HepG2 (cell line): ENCODE measurements at regions not wholly inside any gene's neighbourhood (a gene's known extent, or its start where the extent isn't known, plus 50 kb on each side); places are given as distances from the start of the nearest gene placed in this dataset.

Source experiments
- ATF7-NPFF ChIP-seq: sonication (generic); formaldehyde crosslinking; IDR thresholded peaks from 2 replicates; pipeline ENCODE4 v1.8.1; 2023; ENCODE audit warnings: mild to moderate bottlenecking, low read depth, missing genetic modification reagents, moderate library complexity
- ETV5 ChIP-seq: IDR thresholded peaks from 2 replicates; pipeline ENCODE4 v1.6.1; 2018; ENCODE audit warnings: missing biosample characterization, missing genetic modification reagents, inconsistent platforms, borderline replicate concordance
- JUN ChIP-seq: sonication (generic); formaldehyde crosslinking; IDR thresholded peaks from 2 replicates; pipeline ENCODE4 v1.4.0; 2020; ENCODE audit warnings: mild to moderate bottlenecking, missing genetic modification reagents
- NR3C1 ChIP-seq: sonication (generic); formaldehyde crosslinking; IDR thresholded peaks from 2 replicates; pipeline ENCODE4 v1.4.0; 2020; ENCODE audit warnings: missing genetic modification reagents
- REXO4 ChIP-seq: sonication (generic); formaldehyde crosslinking; IDR thresholded peaks from 2 replicates; pipeline ENCODE4 v1.8.0; 2022; ENCODE audit warnings: missing genetic modification reagents, mild to moderate bottlenecking, borderline replicate concordance
- RFX5 ChIP-seq: IDR thresholded peaks from 2 replicates; pipeline ENCODE4 v1.6.1; 2011; ENCODE audit warnings: low read depth, low read length, improper control_type of control experiment
- SIN3A ChIP-seq: IDR thresholded peaks from 2 replicates; pipeline ENCODE4 v1.6.1; 2011; ENCODE audit warnings: low read depth, mild to moderate bottlenecking, control low read depth, low read length, borderline replicate concordance
- ZNF75D ChIP-seq: sonication (generic); formaldehyde crosslinking; IDR thresholded peaks from 2 replicates; pipeline ENCODE4 v1.8.1; 2023; ENCODE audit warnings: missing genetic modification reagents, mild to moderate bottlenecking, borderline replicate concordance
- TF ChIP-seq, protein P1 (sequence below): sonication (generic); formaldehyde crosslinking; IDR thresholded peaks from 2 replicates; pipeline ENCODE4 v1.4.0; 2020; ENCODE audit warnings: missing genetic modification reagents, borderline replicate concordance
- TF ChIP-seq, protein P2 (sequence below): sonication (generic); formaldehyde crosslinking; IDR thresholded peaks from 2 replicates; pipeline ENCODE4 v1.5.0; 2020; ENCODE audit warnings: mild to moderate bottlenecking, missing genetic modification reagents, moderate library complexity
- TF ChIP-seq, protein P3 (sequence below), 2 experiments: IDR thresholded peaks; 2 replicates each; pipeline ENCODE4 v1.6.1; 2011 to 2012; ENCODE audit warnings: low read length in 2 of 2, borderline replicate concordance in 1 of 2, low read depth in 1 of 2, mild to moderate bottlenecking in 1 of 2, moderate library complexity in 1 of 2
- TF ChIP-seq, protein P4 (sequence below): sonication (generic); formaldehyde crosslinking; IDR thresholded peaks from 2 replicates; pipeline ENCODE4 v1.8.1; 2022; ENCODE audit warnings: low read depth, mild to moderate bottlenecking, missing genetic modification reagents
- TF ChIP-seq, protein P5 (sequence below): sonication (generic); formaldehyde crosslinking; IDR thresholded peaks from 2 replicates; pipeline ENCODE4 v1.5.0; 2020; ENCODE audit warnings: missing genetic modification reagents

DNA sequence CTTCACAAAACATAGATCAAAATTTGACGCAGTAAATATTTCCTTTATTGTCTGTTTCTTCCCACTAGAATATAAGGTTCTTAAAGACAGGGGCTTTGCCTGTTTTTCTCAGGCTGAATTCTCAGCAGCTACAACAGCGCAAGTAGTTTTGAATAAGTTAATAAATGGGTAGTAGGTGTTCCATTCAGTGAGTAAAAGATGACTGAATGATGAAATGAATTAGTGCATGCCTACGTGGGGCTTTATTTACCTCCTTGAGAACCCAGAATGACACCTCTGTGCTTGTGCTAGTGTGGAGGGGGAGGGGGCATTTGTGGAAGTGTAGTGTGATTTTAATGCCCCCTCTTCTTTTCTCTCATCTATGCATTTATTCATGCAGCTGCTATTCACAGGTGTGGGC, 278.9 kb downstream of the FBXW7 start:
- TF ChIP-seq, protein P1, sequence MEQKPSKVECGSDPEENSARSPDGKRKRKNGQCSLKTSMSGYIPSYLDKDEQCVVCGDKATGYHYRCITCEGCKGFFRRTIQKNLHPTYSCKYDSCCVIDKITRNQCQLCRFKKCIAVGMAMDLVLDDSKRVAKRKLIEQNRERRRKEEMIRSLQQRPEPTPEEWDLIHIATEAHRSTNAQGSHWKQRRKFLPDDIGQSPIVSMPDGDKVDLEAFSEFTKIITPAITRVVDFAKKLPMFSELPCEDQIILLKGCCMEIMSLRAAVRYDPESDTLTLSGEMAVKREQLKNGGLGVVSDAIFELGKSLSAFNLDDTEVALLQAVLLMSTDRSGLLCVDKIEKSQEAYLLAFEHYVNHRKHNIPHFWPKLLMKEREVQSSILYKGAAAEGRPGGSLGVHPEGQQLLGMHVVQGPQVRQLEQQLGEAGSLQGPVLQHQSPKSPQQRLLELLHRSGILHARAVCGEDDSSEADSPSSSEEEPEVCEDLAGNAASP (CRISPR knock-in tag) = no peak
- TF ChIP-seq, protein P2, sequence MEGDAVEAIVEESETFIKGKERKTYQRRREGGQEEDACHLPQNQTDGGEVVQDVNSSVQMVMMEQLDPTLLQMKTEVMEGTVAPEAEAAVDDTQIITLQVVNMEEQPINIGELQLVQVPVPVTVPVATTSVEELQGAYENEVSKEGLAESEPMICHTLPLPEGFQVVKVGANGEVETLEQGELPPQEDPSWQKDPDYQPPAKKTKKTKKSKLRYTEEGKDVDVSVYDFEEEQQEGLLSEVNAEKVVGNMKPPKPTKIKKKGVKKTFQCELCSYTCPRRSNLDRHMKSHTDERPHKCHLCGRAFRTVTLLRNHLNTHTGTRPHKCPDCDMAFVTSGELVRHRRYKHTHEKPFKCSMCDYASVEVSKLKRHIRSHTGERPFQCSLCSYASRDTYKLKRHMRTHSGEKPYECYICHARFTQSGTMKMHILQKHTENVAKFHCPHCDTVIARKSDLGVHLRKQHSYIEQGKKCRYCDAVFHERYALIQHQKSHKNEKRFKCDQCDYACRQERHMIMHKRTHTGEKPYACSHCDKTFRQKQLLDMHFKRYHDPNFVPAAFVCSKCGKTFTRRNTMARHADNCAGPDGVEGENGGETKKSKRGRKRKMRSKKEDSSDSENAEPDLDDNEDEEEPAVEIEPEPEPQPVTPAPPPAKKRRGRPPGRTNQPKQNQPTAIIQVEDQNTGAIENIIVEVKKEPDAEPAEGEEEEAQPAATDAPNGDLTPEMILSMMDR = no peak
- TF ChIP-seq, protein P3, sequence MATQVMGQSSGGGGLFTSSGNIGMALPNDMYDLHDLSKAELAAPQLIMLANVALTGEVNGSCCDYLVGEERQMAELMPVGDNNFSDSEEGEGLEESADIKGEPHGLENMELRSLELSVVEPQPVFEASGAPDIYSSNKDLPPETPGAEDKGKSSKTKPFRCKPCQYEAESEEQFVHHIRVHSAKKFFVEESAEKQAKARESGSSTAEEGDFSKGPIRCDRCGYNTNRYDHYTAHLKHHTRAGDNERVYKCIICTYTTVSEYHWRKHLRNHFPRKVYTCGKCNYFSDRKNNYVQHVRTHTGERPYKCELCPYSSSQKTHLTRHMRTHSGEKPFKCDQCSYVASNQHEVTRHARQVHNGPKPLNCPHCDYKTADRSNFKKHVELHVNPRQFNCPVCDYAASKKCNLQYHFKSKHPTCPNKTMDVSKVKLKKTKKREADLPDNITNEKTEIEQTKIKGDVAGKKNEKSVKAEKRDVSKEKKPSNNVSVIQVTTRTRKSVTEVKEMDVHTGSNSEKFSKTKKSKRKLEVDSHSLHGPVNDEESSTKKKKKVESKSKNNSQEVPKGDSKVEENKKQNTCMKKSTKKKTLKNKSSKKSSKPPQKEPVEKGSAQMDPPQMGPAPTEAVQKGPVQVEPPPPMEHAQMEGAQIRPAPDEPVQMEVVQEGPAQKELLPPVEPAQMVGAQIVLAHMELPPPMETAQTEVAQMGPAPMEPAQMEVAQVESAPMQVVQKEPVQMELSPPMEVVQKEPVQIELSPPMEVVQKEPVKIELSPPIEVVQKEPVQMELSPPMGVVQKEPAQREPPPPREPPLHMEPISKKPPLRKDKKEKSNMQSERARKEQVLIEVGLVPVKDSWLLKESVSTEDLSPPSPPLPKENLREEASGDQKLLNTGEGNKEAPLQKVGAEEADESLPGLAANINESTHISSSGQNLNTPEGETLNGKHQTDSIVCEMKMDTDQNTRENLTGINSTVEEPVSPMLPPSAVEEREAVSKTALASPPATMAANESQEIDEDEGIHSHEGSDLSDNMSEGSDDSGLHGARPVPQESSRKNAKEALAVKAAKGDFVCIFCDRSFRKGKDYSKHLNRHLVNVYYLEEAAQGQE (IDR thresholded peaks at IDR 0.05; ENCODE audit: borderline replicate concordance in 1 of 2, low read depth in 1 of 2, low read length in 2 of 2) = no peak
- TF ChIP-seq, protein P4, sequence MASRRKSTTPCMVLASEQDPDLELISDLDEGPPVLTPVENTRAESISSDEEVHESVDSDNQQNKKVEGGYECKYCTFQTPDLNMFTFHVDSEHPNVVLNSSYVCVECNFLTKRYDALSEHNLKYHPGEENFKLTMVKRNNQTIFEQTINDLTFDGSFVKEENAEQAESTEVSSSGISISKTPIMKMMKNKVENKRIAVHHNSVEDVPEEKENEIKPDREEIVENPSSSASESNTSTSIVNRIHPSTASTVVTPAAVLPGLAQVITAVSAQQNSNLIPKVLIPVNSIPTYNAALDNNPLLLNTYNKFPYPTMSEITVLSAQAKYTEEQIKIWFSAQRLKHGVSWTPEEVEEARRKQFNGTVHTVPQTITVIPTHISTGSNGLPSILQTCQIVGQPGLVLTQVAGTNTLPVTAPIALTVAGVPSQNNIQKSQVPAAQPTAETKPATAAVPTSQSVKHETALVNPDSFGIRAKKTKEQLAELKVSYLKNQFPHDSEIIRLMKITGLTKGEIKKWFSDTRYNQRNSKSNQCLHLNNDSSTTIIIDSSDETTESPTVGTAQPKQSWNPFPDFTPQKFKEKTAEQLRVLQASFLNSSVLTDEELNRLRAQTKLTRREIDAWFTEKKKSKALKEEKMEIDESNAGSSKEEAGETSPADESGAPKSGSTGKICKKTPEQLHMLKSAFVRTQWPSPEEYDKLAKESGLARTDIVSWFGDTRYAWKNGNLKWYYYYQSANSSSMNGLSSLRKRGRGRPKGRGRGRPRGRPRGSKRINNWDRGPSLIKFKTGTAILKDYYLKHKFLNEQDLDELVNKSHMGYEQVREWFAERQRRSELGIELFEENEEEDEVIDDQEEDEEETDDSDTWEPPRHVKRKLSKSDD (CRISPR knock-in tag) = no peak
- TF ChIP-seq ETV5 (CRISPR knock-in tag) = no peak
- TF ChIP-seq, protein P5, sequence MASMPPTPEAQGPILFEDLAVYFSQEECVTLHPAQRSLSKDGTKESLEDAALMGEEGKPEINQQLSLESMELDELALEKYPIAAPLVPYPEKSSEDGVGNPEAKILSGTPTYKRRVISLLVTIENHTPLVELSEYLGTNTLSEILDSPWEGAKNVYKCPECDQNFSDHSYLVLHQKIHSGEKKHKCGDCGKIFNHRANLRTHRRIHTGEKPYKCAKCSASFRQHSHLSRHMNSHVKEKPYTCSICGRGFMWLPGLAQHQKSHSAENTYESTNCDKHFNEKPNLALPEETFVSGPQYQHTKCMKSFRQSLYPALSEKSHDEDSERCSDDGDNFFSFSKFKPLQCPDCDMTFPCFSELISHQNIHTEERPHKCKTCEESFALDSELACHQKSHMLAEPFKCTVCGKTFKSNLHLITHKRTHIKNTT (CRISPR knock-in tag) = no peak
- no peak for TF ChIP-seq ZNF75D (CRISPR knock-in tag)
- TF ChIP-seq ATF7-NPFF (CRISPR knock-in tag) = no peak
- no peak for TF ChIP-seq SIN3A
- TF ChIP-seq RFX5 = no peak
- TF ChIP-seq NR3C1 (CRISPR knock-in tag) = no peak
- TF ChIP-seq REXO4 (CRISPR knock-in tag) = no peak
- TF ChIP-seq JUN (CRISPR knock-in tag) = no peak
